Choroid plexus epithelial cell (primary cell): ENCODE measurements at regions not wholly inside any gene's neighbourhood (a gene's known extent, or its start where the extent isn't known, plus 50 kb on each side); places are given as distances from the start of the nearest gene placed in this dataset.

Source experiments
- DNase-seq: peaks from one replicate; pipeline ENCODE4 v3.0.0-alpha.2; 2010; ENCODE audit warnings: low read depth
- H3K4me3 ChIP-seq: 2 replicates; pipeline ENCODE4 v1.5.1; 2011; ENCODE audit warnings: low read depth, mild to moderate bottlenecking, control low read depth, low read length, moderate library complexity
- TF ChIP-seq, protein P1 (sequence below): conservative IDR thresholded peaks from 2 replicates; pipeline ENCODE4 v1.5.1; 2011; ENCODE audit warnings: low read depth, mild to moderate bottlenecking, control low read depth, inconsistent platforms, low read length, moderate library complexity

DNA sequence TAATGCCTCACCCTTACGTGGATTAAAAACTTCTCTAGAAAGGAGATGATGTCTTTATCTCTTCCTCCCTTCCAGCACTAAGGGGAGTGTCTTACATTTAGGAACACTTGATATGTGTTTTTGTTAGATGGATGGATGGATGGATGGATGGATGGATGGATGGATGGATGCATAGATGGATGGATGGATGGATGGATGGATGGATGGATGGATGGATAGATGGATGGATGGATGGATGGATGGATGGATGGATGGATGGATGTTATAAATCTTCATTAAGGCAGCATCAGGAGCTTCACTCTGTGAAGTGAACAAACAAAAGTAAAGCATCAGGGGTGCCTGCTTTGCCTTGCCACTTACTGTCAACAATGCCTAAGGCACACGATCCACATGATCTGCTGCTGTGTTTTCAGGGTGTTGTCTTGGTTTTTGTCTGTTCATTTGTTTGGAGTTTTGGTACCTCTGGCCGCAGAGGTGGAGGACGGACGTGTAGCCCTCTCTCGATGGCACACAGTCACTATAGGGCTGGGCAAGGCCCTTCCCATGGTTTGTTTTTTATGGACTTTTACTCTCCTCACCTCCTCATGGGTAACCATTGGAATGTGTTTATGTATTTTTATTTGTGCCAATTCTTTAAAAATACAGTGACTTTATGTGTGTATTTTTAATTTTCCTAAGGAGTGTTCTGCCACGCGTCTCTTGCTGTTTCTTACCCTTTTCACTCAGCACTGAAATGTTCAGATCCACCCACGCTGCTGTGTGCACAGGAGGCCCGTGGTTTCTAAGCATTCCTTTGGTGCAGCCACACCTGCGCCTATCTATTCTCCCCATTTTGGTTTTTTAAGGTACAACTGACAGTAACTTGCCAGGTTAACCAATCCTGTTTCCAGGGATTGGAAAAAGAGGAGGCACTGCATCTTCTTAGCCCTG lies 91.8 kb upstream of the ENPP6 start:
- no peak overlapping the region for H3K4me3 ChIP-seq
- TF ChIP-seq, protein P1, sequence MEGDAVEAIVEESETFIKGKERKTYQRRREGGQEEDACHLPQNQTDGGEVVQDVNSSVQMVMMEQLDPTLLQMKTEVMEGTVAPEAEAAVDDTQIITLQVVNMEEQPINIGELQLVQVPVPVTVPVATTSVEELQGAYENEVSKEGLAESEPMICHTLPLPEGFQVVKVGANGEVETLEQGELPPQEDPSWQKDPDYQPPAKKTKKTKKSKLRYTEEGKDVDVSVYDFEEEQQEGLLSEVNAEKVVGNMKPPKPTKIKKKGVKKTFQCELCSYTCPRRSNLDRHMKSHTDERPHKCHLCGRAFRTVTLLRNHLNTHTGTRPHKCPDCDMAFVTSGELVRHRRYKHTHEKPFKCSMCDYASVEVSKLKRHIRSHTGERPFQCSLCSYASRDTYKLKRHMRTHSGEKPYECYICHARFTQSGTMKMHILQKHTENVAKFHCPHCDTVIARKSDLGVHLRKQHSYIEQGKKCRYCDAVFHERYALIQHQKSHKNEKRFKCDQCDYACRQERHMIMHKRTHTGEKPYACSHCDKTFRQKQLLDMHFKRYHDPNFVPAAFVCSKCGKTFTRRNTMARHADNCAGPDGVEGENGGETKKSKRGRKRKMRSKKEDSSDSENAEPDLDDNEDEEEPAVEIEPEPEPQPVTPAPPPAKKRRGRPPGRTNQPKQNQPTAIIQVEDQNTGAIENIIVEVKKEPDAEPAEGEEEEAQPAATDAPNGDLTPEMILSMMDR: no peak
- DNase-seq: no peak

DNA sequence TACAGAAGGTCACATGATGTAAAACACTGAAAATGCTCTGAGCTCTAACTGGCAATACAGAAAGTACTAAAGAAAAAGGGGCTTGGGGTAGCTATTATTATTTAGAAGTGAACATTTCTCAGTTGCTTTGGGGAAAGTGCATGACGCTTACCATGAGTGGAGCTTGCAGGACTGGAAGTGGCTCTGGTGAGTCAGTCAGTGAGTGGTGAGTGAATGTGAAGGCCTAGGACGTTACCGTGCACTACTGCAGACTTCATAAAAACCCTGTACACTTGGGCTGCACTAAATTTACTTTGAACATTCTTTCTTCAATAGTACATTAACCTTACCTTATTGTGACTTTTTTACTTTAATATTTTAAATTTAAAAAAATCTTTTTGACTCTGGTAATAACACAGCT lies 89.3 kb upstream of the ENPP6 start:
- no peak overlapping the region for H3K4me3 ChIP-seq
- TF ChIP-seq, protein P1: no peak

DNA sequence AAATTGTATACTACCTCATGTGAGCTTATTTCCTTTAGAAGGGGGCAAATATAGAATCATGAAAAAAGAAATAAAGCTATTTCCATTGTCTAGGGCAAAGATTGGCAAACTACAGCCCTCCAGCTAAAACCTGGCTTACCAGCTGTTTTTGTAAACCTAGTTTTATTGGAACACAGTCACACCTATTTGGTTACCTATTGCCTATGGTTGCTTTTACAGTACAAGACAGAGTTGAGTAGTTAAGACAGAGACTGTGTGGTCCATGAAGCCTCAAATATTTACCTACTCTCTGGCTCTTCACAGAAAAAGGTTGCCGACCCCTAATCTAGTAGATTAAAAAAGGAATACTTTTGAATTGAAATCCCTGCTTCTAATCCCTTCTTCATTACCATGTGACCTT lies 88.8 kb upstream of the ENPP6 start:
- TF ChIP-seq, protein P1: no peak
- no peak overlapping the region for H3K4me3 ChIP-seq
- DNase-seq: no peak

More for the DNA sequence above, 89.3 kb upstream of the ENPP6 start:
- peak; percentile 26 for DNase-seq

DNA sequence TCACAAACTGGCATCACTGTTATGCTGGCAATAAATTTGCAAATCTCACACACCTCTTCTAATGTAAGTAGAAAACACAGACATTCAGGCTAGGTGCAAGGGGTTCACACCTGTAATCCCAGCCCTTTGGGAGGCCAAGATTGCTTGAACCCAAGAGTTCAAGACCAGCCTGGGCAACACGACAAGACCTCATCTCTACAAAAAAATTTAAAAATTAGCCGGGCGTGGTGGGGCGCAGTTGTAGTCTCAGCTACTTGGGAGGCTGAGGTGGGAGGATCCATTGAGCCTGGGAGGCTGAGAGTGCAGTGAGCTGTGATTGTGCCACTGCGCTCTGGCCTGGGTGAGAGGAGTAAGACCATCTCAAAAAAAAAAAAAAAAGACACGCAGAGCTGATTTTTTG lies 83.1 kb upstream of the ENPP6 start:
- TF ChIP-seq, protein P1: no peak
- no peak overlapping the region for H3K4me3 ChIP-seq
- no peak for DNase-seq

DNA sequence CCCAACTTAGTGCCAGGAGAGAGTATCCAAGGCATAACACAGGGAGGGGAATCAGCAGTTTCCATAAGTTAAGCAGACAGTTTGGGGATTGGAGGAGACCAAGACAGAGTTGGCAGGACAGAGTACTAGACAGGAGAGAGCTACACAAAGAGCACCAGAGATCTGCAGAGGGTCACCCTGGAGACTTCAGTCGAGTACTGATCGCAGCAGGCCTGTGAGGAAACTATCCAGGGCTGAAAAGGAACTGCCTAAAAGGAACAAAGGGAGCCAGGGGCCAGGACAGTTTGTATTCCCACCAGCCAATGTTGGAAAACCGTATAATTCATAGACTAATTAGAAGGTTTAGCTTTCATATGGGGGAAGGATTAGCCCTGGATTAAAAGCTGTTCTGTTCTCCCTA lies 80.6 kb upstream of the ENPP6 start:
- TF ChIP-seq, protein P1: no peak
- DNase-seq: no peak
- no peak overlapping the region for H3K4me3 ChIP-seq

DNA sequence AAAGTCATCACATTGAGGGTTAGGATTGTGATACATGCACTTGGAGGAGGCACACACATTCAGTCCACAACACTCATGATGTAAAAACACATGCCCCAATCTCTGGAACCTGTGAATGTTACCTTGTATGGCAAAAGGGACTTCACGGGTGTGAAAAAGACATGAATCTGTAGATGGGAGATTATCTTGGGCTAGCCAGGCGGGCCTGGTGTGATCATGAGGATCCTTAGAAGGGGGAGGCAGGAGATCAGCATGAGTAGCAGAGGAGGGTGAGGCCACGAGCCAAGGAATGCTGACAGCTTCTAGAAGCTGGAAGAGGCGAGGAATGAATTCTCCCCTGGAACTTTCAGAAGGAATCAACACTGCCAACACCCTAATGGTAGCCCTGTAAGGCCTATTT lies 77.5 kb upstream of the ENPP6 start:
- TF ChIP-seq, protein P1: no peak
- no peak overlapping the region for H3K4me3 ChIP-seq
- DNase-seq: no peak
